ENCODE measurements at regions not wholly inside any gene's neighbourhood (a gene's known extent, or its start where the extent isn't known, plus 50 kb on each side); places are given as distances from the start of the nearest gene placed in this dataset.

DNA sequence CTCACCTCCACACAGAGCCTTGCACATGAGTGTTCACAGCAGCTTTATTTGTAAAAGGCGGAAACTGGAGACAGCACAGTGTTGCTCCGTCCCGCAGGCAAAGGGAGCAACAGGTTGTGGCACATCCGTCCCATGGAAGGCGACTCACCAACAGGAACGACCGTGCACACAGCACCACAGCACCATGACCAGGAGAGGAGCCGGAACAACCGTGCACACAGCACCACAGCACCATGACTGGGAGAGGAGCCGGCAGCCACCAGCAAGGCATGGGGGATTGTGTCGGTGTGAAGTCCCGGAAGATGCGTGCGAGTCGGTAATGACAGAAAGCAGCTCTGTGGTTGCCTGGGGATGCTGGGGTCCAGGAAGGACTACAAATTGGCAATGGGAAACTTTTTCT, 158.5 kb downstream of the C9orf50 start:
- DNase-seq (ENCODE audit: low spot score) (no peak), ATAC-seq (ENCODE audit: low read depth) (no peak)
- no peaks in the 10 kb centered on the region for H3K27me3 ChIP-seq (ENCODE audit: insufficient read depth, poor library complexity, severe bottlenecking)
- peaks cover 13% of the 10 kb centered on the region for H3K4me1 ChIP-seq (ENCODE audit: insufficient read depth, poor library complexity, severe bottlenecking)
- no peak overlapping the region for H3K27ac ChIP-seq (ENCODE audit: poor library complexity, severe bottlenecking)
- H3K36me3 ChIP-seq (ENCODE audit: low read depth) = no peaks in the 10 kb centered on the region
- H3K9me3 ChIP-seq (ENCODE audit: severe bottlenecking) = no peaks in the 10 kb centered on the region
- no peak overlapping the region for H3K4me3 ChIP-seq (ENCODE audit: severe bottlenecking)
- TF ChIP-seq, protein P1, sequence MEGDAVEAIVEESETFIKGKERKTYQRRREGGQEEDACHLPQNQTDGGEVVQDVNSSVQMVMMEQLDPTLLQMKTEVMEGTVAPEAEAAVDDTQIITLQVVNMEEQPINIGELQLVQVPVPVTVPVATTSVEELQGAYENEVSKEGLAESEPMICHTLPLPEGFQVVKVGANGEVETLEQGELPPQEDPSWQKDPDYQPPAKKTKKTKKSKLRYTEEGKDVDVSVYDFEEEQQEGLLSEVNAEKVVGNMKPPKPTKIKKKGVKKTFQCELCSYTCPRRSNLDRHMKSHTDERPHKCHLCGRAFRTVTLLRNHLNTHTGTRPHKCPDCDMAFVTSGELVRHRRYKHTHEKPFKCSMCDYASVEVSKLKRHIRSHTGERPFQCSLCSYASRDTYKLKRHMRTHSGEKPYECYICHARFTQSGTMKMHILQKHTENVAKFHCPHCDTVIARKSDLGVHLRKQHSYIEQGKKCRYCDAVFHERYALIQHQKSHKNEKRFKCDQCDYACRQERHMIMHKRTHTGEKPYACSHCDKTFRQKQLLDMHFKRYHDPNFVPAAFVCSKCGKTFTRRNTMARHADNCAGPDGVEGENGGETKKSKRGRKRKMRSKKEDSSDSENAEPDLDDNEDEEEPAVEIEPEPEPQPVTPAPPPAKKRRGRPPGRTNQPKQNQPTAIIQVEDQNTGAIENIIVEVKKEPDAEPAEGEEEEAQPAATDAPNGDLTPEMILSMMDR (IDR thresholded peaks at IDR 0.05; ENCODE audit: poor library complexity, severe bottlenecking) = no peak

DNA sequence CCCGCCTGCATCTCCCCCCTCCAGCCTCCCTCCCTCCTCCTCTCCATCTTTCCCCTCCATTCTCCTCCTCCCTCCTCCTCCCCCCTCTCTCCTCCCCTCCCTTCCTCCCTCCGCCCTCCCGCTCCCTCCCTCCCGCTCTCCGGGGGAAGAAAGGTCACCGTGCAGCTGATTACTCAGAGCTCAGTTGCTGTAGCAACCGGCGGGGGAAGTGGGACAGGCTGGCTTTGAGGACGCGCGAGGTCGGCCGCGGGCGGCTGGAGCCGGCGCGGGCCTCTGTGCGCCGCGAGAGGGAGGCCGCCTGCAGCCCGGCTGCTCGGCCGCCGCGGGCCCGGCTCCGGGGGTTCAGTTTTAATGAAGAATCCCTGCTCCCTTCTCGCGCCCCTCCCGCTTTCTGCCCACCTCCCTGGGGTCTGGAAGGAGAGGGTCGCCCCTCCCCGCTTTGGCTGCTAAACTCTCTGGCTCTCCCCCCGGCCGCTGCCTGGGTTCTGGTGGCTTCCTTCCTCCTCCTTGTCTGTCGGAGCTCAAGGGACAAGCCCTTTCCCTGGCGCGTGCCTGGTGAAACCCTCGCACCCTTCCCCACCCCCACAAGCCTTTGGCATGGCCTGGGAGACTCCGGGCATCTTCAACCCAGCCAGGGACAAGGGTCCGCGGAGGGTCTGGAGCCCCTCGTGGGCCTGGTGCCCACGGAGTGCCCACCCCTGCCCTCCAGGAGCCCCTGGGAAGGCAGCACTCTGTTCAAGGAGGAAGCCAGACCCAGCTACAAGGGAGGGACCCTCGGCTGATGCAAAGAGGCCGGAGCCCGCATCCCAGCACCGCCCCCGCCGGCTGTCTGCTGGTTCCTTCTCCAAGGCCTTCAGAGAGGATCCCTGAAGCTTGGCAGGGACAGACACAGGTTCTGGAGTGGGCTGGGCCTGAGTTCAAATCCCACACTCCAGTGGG, 160.3 kb downstream of the C9orf50 start:
- peak overlapping the region; percentile 32 for H3K4me3 ChIP-seq (ENCODE audit: severe bottlenecking)
- TF ChIP-seq, protein P1 (IDR thresholded peaks at IDR 0.05; ENCODE audit: poor library complexity, severe bottlenecking) = no peak
- peaks cover 13% of the 10 kb centered on the region for H3K4me1 ChIP-seq (ENCODE audit: insufficient read depth, poor library complexity, severe bottlenecking)
- no peaks in the 10 kb centered on the region for H3K9me3 ChIP-seq (ENCODE audit: severe bottlenecking)
- H3K36me3 ChIP-seq (ENCODE audit: low read depth) = no peaks in the 10 kb centered on the region
- peak; percentile 86 for DNase-seq (ENCODE audit: low spot score)
- H3K27ac ChIP-seq (ENCODE audit: poor library complexity, severe bottlenecking) = peak overlapping the region; percentile 52
- peak; percentile 94 for ATAC-seq (ENCODE audit: low read depth)
- no peaks in the 10 kb centered on the region for H3K27me3 ChIP-seq (ENCODE audit: insufficient read depth, poor library complexity, severe bottlenecking)

DNA sequence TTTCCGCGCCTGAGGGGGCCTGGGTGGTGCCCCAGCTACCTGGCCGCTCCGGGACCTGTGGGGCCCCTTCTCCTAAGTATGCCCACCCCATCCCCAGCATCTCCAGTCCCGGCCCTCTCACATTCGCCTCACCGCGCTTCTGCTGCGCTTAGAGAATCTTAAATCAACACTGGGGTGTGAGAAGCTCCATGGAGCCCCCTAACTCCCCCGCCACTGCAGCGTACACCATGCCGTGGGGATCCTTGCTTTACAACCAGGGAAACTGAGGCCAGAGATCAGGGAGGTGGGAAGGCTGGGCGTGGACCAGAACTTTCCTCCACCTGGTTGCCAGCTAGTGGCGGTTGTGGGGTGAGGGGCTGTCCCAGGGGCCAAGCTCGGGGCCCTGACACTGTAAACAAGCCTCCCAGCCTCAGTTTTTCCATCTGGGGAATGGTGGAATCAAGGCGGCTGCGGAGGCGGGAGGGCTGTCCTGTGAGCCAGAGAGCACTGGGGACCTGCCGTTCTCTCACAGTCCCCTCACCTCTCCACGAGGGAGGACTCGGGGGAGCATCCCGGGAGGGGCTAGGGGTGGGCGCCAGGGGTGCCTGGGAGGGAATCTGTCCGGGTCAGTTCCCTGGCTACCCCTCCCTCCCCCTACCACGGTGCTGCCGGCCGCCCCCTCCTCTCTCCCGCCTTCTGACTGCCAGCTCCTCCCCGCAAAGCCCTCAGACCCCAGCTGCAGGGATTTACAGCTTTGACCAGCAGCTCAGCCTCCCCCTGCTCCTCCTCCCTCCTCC, 161.2 kb downstream of the C9orf50 start:
- Histone ChIP-seq H3K36me3 (ENCODE audit: low read depth) (no peaks in the 10 kb centered on the region), H3K27ac (ENCODE audit: poor library complexity, severe bottlenecking) (no peak overlapping the region), H3K27me3 (ENCODE audit: insufficient read depth, poor library complexity, severe bottlenecking) (no peaks in the 10 kb centered on the region), H3K9me3 (ENCODE audit: severe bottlenecking) (no peaks in the 10 kb centered on the region), H3K4me1 (ENCODE audit: insufficient read depth, poor library complexity, severe bottlenecking) (peaks cover 13% of the 10 kb centered on the region), H3K4me3 (ENCODE audit: severe bottlenecking) (no peak overlapping the region)
- ATAC-seq (ENCODE audit: low read depth) (no peak), DNase-seq (ENCODE audit: low spot score) (no peak)
- TF ChIP-seq, protein P1 (IDR thresholded peaks at IDR 0.05; ENCODE audit: poor library complexity, severe bottlenecking) = no peak

DNA sequence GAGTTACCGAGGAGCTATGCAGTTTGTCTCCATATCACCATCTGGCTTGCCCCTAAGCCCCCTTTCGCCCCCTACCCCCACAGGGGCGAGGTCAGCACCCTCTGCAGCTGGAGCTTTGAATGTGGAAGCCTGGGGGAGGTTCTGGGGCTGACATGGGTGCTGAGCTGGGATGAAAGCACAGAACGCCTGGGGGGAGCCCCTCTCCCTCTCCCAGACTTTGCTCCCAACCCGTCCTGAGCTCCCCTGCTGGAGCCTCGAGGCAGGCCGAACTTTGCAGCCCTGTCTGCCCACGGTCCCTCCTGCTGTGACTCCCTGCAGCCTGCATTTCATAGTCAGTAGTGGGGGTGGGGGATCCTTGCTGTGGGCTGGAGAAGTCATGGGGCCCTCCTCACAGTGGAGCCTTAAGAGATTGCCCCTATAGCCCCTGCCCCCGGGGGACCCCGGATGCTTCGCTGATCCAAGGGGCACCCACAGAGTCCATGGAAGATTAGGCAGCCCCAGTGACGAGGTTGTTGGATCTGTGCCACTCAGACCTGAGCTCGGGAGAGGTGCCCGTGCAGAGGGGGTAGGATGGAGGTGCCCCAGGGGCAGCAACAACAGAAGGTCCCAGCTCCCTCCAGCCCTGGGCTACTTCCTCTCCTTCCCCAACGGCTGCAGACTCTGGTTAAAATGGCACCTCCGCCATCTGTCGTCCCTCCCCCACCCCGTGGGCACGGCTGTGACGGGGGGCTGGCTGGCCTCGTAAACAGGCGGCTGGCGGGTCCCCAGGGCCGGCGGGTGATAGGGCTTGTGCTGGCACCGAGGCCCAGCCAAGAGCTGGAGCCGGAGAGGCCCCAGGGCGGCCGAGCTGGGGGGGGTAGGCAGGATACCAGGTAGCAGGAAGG, 162.0 kb downstream of the C9orf50 start:
- DNase-seq (ENCODE audit: low spot score) = no peak
- H3K27ac ChIP-seq (ENCODE audit: poor library complexity, severe bottlenecking) = no peak overlapping the region
- no peaks in the 10 kb centered on the region for H3K27me3 ChIP-seq (ENCODE audit: insufficient read depth, poor library complexity, severe bottlenecking)
- H3K4me1 ChIP-seq (ENCODE audit: insufficient read depth, poor library complexity, severe bottlenecking) = peaks cover 13% of the 10 kb centered on the region
- H3K9me3 ChIP-seq (ENCODE audit: severe bottlenecking) = no peaks in the 10 kb centered on the region
- no peaks in the 10 kb centered on the region for H3K36me3 ChIP-seq (ENCODE audit: low read depth)
- no peak overlapping the region for H3K4me3 ChIP-seq (ENCODE audit: severe bottlenecking)
- ATAC-seq (ENCODE audit: low read depth) = no peak
- TF ChIP-seq, protein P1 (IDR thresholded peaks at IDR 0.05; ENCODE audit: poor library complexity, severe bottlenecking) = no peak

Data from RWPE2 (cell line).